HL-60/S4 (cell line): ENCODE measurements at regions not wholly inside any gene's neighbourhood (a gene's known extent, or its start where the extent isn't known, plus 50 kb on each side); places are given as distances from the start of the nearest gene placed in this dataset.

Source experiments
- in situ Hi-C: fragments of 300-500 bp; cut with MboI; formaldehyde crosslinking; loops from 2 replicates; pipeline ENCODE4 v1.14.3; 2022; ENCODE audit warnings: low sequenced_read_pairs

- in situ Hi-C loops = no loop called here
Observed at GRCh38 chr15:97129674-97130073, 799.2 kb downstream of the NR2F2 start.

DNA sequence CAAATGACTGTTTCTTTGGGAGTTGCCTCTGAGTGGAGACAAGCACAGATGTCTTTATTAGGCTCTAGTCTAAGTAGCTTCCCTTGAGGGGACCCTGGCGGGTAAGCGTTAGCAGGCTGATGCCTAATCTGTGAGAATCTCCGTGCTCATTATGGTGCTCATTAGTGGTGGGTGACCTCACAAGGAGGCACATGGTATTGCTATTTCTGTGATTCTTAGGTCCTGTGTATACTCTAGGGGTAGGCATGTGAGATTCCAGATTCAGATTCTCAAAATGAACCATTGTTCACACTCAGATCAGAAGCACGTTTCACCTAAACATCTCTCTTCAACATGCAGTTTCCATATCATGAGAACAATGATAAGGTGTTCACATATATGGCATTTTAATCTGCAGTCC lies 809.7 kb downstream of the NR2F2 start:
- in situ Hi-C loops = no loop called here

DNA sequence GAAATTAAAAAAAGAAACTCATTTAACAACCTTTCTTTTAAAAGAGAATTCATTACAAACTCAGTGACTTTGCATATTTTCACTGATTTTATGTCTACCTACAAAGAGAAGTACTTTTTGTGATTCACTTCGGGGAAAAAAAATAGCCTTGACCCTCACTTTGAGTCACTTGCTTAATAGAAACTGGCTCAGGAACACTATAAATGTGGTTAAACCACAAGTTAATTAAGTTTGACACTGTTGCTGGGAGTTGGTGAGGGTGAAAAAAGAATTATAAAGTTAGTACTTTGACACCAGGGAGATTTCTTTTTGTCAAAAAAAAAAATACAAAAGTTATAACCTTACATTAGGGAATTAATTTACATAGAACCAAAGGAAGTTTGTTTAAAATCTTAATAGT lies 810.9 kb downstream of the NR2F2 start:
- in situ Hi-C loops = no loop called here

- in situ Hi-C loops = no loop called here
Observed at GRCh38 chr15:97141871-97142270, 811.4 kb downstream of the NR2F2 start.

- in situ Hi-C loops = no loop called here
Observed at GRCh38 chr15:97143592-97144376, 813.3 kb downstream of the NR2F2 start.

GRCh38 chr15:97144377-97144711 lies 813.8 kb downstream of the NR2F2 start:
- in situ Hi-C loops = no loop called here

- in situ Hi-C loops = no loop called here
Observed at GRCh38 chr15:97146929-97147870, 813.3 kb upstream of the ARRDC4 start.

DNA sequence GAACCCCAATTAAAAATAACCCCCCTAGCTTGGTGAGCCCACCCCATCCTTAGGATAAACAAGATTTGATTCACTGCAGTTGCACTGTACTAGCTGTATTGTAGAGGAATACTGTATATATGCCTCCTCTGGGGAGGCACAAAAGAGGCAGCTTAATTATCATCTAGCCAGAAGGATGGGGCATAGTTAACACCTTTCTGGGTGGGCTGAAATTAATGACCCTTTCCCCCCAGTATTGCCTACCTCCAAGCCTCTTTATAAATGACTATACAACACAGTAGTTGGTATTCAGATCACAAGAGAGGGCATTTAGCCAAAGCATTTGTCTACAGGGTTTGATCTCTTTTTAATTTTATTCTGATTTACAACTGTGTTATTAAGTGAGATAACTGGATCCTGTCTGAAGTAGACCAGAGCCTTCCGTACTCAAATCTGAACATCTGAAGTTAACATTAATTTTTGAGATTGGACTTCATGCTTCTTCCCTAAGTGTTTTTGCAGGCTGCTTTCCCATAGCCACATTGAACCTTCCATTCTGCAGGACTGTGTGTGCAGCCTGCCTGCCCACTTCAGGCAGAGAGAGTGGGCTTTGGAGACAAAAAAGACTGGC lies 807.0 kb upstream of the ARRDC4 start:
- in situ Hi-C loops = no loop called here

GRCh38 chr15:97156739-97157265 lies 803.7 kb upstream of the ARRDC4 start:
- in situ Hi-C loops = no loop called here

- in situ Hi-C loops = no loop called here
Observed at GRCh38 chr15:97162805-97163495, 797.6 kb upstream of the ARRDC4 start.

GRCh38 chr15:97165205-97165604 lies 795.3 kb upstream of the ARRDC4 start:
- in situ Hi-C loops = no loop called here

DNA sequence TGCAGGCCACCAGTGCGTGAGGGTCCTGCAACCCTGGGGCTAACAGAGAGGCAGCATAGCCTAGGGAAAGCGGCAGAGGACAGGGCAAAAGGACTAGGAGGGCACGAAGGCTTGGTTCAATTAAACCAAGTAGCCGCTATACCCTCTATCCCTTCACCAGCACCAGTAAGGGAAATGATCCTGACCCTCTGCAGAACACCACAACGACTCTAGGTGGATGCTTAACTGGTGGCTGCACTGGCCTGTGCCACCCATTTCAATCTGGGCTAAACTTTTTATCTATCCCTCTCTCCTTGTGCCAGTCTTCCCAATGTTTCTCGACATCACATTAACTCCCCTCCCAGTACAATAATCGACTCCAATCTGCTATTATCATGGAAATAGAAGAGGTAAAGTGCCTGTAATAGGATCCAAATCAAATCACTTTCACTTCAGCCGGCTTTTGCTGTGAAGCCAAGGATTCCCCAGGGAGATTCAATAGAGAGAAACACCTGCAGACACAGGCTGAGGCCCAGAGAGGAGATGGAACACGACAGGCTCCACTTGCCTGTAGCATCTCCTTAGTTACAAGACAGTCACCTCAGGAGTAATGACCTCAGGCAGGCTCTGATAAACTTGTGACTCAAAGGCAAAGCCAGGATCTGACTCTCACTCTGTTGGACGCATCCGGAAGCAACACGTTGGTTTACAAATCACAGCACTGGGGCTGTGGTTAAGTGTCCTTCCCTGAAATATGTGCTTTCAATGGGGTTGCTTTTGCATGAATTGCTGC lies 791.6 kb upstream of the ARRDC4 start:
- in situ Hi-C loops = no loop called here

- in situ Hi-C loops = no loop called here
Observed at GRCh38 chr15:97171556-97171955, 788.9 kb upstream of the ARRDC4 start.

- in situ Hi-C loops = no loop called here
Observed at GRCh38 chr15:97174886-97175540, 785.5 kb upstream of the ARRDC4 start.

DNA sequence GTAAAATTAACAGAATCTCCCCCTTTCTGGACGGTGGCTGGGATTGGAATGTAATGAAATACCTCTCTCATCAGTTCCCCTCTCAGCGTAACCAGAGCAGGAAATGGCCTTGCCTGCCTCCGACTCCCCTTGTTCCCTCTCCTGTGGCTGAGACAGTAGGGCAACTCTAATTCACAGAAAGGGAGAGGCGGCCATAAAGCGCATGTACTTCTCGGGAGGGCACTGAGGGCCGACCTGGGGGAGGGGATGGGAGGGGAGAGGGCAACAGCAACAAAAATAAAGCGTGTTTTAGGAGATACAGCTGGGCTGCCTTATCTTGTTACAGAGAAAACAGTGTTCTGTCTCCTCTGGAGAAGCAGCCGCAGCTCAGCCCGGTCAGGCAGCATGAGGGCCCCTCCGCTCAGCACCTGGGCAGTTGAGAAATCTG lies 783.3 kb upstream of the ARRDC4 start:
- in situ Hi-C loops = no loop called here

GRCh38 chr15:97182581-97182980 lies 777.9 kb upstream of the ARRDC4 start:
- in situ Hi-C loops = no loop called here

GRCh38 chr15:97189162-97189780 lies 771.2 kb upstream of the ARRDC4 start:
- in situ Hi-C loops = no loop called here

DNA sequence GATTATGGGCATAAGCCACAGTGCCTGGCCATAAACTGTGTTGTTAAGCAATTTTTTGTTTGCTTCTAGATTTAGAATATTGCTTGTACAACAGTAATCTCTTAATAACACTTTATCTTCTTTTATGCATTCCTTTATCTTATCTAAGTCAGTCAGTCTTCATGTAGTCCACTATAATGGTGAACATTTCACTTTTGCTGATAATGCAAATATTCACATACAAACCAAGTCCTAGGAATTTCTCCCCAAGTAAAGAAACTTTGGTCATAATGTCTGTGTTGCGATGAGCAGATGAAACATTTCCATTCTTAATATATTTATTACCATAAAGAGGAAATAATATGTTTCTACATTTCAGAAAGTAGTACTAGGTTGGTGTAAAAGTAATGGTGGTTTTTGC lies 765.8 kb upstream of the ARRDC4 start:
- in situ Hi-C loops = no loop called here
